Stimulated activated effector memory CD8-positive, alpha-beta T cell treated with anti-CD3 and anti-CD28 coated beads, Interleukin-12 subunit alpha, Interleukin-12 subunit beta, amount 100 ng/mL, for 72 hours (primary cell): ENCODE measurements at regions not wholly inside any gene's neighbourhood (a gene's known extent, or its start where the extent isn't known, plus 50 kb on each side); places are given as distances from the start of the nearest gene placed in this dataset.

Experiments used
- ATAC-seq: fragments of 150-1000 bp; cut with Tn5 transposase; 2 replicates; pipeline ENCODE4 v1.10.0; 2021
- DNase-seq, 2 donors: peaks; one replicate each; pipeline ENCODE4 v3.0.0; 2021 to 2022; ENCODE audit warnings: low spot score in 2 of 2
- H3K27ac Mint-ChIP-seq: one replicate; pipeline ENCODE4 v1.8.0; 2022; ENCODE audit warnings: mild to moderate bottlenecking, mixed read lengths
- H3K36me3 Mint-ChIP-seq: one replicate; pipeline ENCODE4 v1.8.0; 2022; ENCODE audit warnings: mild to moderate bottlenecking, mixed read lengths
- H3K4me1 Mint-ChIP-seq: one replicate; pipeline ENCODE4 v1.8.0; 2022; ENCODE audit warnings: mixed read lengths
- H3K4me3 Mint-ChIP-seq: one replicate; pipeline ENCODE4 v1.8.0; 2022; ENCODE audit warnings: mild to moderate bottlenecking, mixed read lengths
- H3K9me3 Mint-ChIP-seq: one replicate; pipeline ENCODE4 v1.8.0; 2022; ENCODE audit warnings: mixed read lengths

- Mint-ChIP-seq H3K4me1 (no peaks in the 10 kb centered on the region), H3K9me3 (no peaks in the 10 kb centered on the region), H3K27ac (no peak overlapping the region), H3K36me3 (no peaks in the 10 kb centered on the region), H3K4me3 (peak overlapping the region; percentile 38)
- DNase-seq (no peak), ATAC-seq (no peak)
Observed at GRCh38 chr16:85171004-85171758, 58.9 kb upstream of the CIBAR2 start.

GRCh38 chr16:85171759-85172454, 59.6 kb upstream of the CIBAR2 start:
- ATAC-seq (no peak), DNase-seq (no peak)
- no peaks in the 10 kb centered on the region for H3K4me1 Mint-ChIP-seq
- no peak overlapping the region for H3K27ac Mint-ChIP-seq
- no peaks in the 10 kb centered on the region for H3K9me3 Mint-ChIP-seq
- no peak overlapping the region for H3K4me3 Mint-ChIP-seq
- H3K36me3 Mint-ChIP-seq = no peaks in the 10 kb centered on the region

- ATAC-seq (no peak), DNase-seq (no peak)
- Mint-ChIP-seq H3K4me1 (no peaks in the 10 kb centered on the region), H3K27ac (no peak overlapping the region), H3K9me3 (no peaks in the 10 kb centered on the region), H3K36me3 (no peaks in the 10 kb centered on the region), H3K4me3 (no peak overlapping the region)
Observed at GRCh38 chr16:85172455-85173145, 60.3 kb upstream of the CIBAR2 start.

- DNase-seq (no peak), ATAC-seq (no peak)
- Mint-ChIP-seq H3K36me3 (no peaks in the 10 kb centered on the region), H3K27ac (no peak overlapping the region), H3K9me3 (no peaks in the 10 kb centered on the region), H3K4me1 (no peaks in the 10 kb centered on the region), H3K4me3 (no peak overlapping the region)
Observed at GRCh38 chr16:85173146-85173980, 61.1 kb upstream of the CIBAR2 start.

GRCh38 chr16:85173981-85174751, 61.9 kb upstream of the CIBAR2 start:
- H3K4me3 Mint-ChIP-seq = no peak overlapping the region
- DNase-seq = no peak

GRCh38 chr16:85174871-85175723, 62.8 kb upstream of the CIBAR2 start:
- H3K4me3 Mint-ChIP-seq = no peak overlapping the region
- no peak for ATAC-seq
- H3K4me1 Mint-ChIP-seq = no peaks in the 10 kb centered on the region
- H3K36me3 Mint-ChIP-seq = no peaks in the 10 kb centered on the region
- H3K27ac Mint-ChIP-seq = no peak overlapping the region
- H3K9me3 Mint-ChIP-seq = no peaks in the 10 kb centered on the region
- no peak for DNase-seq

More at GRCh38 chr16:85173981-85174751, 61.9 kb upstream of the CIBAR2 start:
- Mint-ChIP-seq H3K9me3 (no peaks in the 10 kb centered on the region), H3K4me1 (no peaks in the 10 kb centered on the region), H3K27ac (no peak overlapping the region), H3K36me3 (no peaks in the 10 kb centered on the region)
- no peak for ATAC-seq

GRCh38 chr16:85175724-85176233, 63.5 kb upstream of the CIBAR2 start:
- Mint-ChIP-seq H3K4me1 (no peaks in the 10 kb centered on the region), H3K27ac (no peak overlapping the region), H3K9me3 (no peaks in the 10 kb centered on the region), H3K4me3 (no peak overlapping the region), H3K36me3 (no peaks in the 10 kb centered on the region)
- DNase-seq (no peak), ATAC-seq (no peak)

- H3K9me3 Mint-ChIP-seq = no peaks in the 10 kb centered on the region
- H3K36me3 Mint-ChIP-seq = no peaks in the 10 kb centered on the region
- DNase-seq = no peak
- H3K4me1 Mint-ChIP-seq = no peaks in the 10 kb centered on the region
- no peak overlapping the region for H3K27ac Mint-ChIP-seq
- H3K4me3 Mint-ChIP-seq = no peak overlapping the region
- no peak for ATAC-seq
Observed at GRCh38 chr16:85176541-85177447, 64.5 kb upstream of the CIBAR2 start.

- H3K4me3 Mint-ChIP-seq = no peak overlapping the region
- no peaks in the 10 kb centered on the region for H3K4me1 Mint-ChIP-seq
- H3K9me3 Mint-ChIP-seq = no peaks in the 10 kb centered on the region
- no peak overlapping the region for H3K27ac Mint-ChIP-seq
- no peaks in the 10 kb centered on the region for H3K36me3 Mint-ChIP-seq
- ATAC-seq (no peak), DNase-seq (no peak)
Observed at GRCh38 chr16:85177448-85177846, 65.2 kb upstream of the CIBAR2 start.

GRCh38 chr16:85178006-85178591, 65.8 kb upstream of the CIBAR2 start:
- no peak overlapping the region for H3K27ac Mint-ChIP-seq
- no peak for DNase-seq
- no peaks in the 10 kb centered on the region for H3K9me3 Mint-ChIP-seq
- no peak for ATAC-seq
- no peak overlapping the region for H3K4me3 Mint-ChIP-seq
- H3K4me1 Mint-ChIP-seq = no peaks in the 10 kb centered on the region
- H3K36me3 Mint-ChIP-seq = no peaks in the 10 kb centered on the region

- no peak for DNase-seq
- Mint-ChIP-seq H3K9me3 (no peaks in the 10 kb centered on the region), H3K27ac (no peak overlapping the region), H3K4me1 (no peaks in the 10 kb centered on the region), H3K4me3 (no peak overlapping the region), H3K36me3 (no peaks in the 10 kb centered on the region)
- no peak for ATAC-seq
Observed at GRCh38 chr16:85178596-85178995, 66.3 kb upstream of the CIBAR2 start.

GRCh38 chr16:85179344-85180046, 67.2 kb upstream of the CIBAR2 start:
- ATAC-seq (no peak), DNase-seq (no peak)
- no peaks in the 10 kb centered on the region for H3K36me3 Mint-ChIP-seq
- no peak overlapping the region for H3K4me3 Mint-ChIP-seq
- H3K27ac Mint-ChIP-seq = no peak overlapping the region
- H3K4me1 Mint-ChIP-seq = no peaks in the 10 kb centered on the region
- peaks cover 2% of the 10 kb centered on the region for H3K9me3 Mint-ChIP-seq
